Activated CD8-positive, alpha-beta memory T cell treated with anti-CD3 and anti-CD28 coated beads, Interleukin-2, amount 50 U/mL, for 24 hours (primary cell): ENCODE measurements at regions not wholly inside any gene's neighbourhood (a gene's known extent, or its start where the extent isn't known, plus 50 kb on each side); places are given as distances from the start of the nearest gene placed in this dataset.
"Not testable (repeated sequence)": the region's sequence is repeated elsewhere in the genome, so short reads cannot be mapped to it uniquely, and the experiment has no call there.

ENCODE experiments used
- DNase-seq: peaks from one replicate; pipeline ENCODE4 v3.0.0-alpha.2; 2020; ENCODE audit errors: extremely low read depth

DNA sequence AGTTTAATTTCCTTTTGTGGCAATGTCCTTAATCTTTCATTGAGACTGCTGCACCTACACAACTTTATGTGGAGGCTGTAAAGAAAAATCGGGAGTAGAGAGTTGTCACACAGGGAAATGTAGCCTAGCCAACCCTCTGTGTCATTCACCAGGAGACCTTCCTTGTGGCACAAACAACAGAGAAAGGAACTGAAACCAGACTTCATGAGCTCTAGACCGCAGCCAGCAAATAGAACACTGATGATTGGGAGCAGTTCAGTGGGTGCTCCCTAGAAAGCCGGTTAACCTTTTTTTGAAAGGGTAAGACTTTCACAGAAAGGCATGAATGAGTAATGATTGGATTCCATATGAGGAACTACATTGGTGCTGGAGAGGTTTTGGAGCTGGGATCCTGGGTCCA lies 1752.4 kb upstream of the CELF4 start:
- no peak for DNase-seq

DNA sequence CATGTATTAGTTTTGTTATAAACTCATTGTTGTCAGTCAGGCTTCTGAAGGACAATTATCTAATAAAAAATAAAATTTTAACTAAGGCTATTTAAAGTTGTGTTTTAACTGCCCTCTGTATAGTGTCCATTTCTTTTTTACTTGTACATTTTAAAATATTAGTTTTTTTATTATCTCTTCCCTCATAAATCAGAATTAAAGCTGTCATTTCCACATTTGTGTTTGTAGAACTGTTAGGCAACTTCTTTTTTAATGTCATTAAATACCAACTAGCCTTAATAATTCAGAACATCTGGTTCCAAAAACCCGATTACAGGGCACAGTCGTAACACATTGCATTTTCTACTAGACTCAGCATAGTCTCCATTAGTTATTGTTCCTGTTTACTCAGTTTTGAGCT lies 1749.0 kb upstream of the CELF4 start:
- DNase-seq: no peak

DNA sequence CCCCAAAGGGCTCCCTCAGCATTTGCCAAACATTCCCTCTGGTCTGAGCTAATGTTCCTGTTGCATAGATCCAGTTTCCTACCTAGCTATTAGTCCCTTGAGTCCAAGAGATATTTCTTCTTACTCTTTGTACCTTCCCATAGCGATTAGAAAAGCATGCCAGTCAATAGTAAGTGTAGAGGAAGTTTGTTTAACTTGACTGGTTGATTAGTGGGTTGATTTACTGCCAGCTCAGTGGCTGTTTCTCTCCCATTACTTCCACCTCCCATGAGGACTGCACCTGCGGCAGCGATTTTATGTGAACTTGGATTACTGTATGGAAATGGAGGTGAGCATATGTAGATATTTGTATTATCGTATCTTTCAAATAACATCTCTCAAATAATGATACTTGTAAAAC lies 1748.4 kb upstream of the CELF4 start:
- no peak for DNase-seq

DNA sequence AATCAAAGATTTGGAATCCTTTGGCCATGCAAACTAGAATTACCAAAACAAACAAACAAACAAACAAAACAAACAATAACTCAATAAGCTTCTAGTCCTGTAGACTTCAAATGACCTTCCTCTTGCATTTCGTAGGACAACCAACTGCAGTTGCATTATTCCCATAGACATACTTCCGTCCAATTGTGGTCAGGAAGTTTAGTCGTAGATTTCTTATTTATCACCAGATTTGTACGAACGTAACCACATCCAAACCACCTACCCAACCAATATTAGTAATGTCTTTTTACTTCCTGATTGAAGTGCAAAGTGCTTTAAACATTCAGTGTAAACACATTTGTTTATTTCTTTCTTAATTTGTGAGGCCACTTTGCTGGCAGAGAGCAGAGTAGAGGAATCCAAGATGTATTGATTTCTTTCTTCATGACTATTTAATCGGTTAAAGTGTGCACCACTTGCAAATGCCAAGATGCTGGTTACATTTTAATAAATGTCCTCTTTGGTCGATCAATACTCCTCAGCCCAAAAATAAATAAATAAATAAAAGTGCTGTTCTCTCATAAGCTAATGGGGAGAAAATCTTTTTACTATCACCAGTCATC lies 1745.6 kb upstream of the CELF4 start:
- DNase-seq: no peak

DNA sequence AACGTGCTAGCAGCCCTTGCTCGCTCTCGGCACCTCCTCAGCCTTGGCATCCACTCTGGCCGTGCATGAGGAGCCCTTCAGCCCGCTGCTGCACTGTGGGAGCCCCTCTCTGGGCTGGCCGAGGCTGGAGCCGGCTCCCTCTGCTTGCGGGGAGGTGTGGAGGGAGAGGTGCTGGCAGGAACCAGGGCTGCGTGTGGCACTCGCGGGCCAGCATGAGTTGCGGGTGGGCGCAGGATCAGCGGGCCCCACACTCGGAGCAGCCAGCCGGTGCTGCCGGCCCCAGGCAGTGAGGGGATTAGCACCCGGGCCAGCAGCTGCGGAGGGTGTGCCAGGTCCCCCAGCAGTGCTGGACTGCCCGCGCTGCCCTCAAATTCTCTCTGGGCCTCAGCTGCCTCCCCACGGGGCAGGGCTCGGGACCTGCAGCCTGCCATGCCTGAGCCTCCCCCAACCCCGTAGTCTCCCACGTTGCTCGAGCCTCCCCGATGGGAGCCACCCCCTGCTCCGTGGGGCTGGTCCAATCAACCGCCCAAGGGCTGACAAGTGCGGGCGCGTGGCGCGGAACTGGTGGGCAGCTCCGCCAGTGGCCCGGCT lies 1743.4 kb upstream of the CELF4 start:
- DNase-seq: not testable (repeated sequence)

DNA sequence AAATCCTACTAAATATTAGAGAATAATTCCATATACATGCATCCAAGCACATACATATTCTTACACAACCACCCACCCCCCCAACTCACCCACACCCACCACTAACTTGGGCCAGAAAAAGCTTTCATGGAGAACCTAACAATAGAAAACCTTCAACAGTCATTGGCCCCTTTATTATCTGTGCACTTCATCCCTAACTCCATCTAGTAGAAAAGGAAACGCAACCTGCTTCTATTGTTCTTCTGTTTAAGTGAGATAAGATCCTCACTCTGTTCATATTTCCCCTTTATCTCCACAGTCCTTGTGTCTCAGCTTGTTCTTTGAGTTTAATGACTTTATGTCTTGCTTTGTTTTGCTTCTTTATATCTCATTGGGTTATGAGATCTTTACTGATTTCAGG lies 1740.2 kb upstream of the CELF4 start:
- DNase-seq: no peak

DNA sequence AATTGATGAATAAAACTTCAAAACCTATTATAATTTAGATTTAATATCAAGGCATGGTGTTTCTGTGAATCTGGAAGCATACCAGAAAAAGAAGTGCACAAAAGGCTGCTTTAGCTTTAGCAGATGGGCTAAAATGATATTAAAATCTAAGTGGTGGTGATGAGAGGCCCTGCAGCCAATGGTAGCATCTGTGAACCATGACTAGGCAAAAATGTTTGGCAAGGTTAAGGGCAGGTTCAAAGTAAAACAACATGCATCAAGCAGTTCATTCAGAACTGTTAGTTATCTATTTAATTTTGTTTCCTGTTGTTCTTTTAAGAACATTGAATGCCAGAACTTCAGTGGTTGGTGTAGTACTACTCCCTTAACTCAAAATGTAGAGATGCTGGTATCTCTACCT lies 1736.9 kb upstream of the CELF4 start:
- no peak for DNase-seq

DNA sequence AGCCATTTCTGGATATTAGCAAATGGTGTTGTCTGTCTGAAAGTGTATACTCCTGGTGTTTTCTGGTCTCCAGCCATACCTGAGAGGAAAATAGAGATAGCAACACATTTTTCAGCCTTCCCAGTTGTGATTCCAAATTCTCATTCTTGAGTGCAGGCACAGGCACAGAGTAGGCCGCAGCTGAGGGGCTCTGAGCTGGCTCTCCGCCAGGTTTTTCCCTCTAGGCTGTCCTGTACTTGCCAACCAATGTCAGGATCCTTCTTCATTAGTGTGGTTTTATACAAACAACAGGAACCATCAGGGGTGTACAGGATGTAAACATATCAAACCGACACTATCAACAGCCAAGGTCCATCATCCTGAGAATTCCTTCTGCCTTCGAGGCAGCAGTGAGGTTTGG lies 1733.6 kb upstream of the CELF4 start:
- no peak for DNase-seq

DNA sequence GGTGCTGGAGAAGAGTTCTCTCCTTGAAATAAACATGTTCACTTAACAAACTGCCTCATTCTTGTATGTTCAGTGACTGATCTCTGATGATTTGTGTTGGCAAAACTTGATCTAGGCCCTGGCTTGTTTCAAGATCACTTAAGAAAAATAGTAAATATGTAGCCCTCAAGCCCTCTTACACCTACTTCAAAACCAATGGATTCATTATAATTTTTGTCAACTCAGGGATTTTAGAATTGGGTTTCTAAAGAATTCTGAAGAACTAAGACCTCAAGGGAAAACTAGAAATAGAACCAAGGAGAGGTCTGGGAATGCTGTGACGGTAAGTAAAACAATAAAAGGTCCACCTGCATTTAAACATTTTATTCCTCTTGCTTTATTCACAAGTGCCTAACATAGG lies 1731.6 kb upstream of the CELF4 start:
- DNase-seq: no peak

DNA sequence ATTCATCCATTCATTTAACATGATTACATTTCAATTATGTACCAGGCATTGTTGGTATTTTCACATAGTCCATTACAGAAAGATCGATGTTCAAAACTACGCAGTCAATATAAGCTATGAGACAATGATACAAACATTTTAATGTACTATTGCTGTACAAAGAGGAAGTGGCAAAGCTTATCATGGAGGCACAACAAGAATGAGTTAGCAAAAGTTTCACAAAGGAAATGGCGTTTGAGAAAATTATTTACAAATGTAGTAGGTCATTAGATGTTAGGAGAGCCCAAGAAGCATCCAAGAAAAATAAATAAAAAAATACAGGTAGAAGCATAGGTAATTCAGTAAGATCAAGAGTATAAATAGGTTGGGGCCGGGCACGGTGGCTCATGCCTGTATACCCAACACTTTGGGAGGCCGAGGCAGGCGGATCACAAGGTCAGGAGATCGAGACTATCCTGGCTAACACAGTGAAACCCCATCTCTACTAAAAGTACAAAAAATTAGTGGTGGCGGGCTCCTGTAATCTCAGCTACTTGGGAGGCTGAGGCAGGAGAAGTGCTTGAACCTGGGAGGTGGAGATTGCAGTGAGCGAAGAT lies 1730.8 kb upstream of the CELF4 start:
- no peak for DNase-seq

DNA sequence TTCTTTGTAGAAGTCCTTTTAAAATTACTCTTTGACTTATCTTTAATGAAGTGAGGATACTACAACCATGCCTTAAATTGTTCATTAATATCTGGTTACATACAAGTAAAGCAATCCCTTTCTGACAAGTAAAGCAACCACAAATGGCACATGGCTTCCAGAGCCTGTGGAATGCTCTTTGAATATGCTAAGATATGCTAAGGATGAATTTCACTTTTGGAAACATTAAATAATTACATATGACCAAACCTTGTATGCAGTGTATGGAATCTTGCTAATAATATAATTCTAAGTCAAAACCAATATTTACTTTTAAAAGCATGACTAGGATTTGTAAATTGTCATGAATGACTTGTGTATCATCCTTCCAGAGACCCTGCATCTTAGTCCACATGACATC lies 1711.2 kb upstream of the CELF4 start:
- no peak for DNase-seq

DNA sequence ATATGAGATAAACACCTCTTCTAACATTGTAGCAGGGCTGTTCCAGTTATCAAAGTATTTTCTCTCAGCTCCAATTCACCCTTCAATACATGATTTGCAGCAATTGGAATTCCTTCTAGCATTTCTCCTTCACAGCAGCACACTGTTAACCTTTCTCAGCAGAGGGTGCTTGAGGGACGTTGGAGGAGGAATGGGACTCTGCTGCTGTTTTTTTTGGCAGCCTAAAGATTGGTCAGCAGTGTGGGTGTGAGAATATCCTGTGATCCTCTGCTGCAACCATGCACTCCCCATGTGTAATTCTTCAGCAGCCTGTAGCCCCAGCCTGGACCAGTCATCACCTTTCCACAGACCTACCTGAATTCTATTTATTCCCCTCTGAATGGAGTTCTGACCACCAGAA lies 1708.9 kb upstream of the CELF4 start:
- DNase-seq: no peak

DNA sequence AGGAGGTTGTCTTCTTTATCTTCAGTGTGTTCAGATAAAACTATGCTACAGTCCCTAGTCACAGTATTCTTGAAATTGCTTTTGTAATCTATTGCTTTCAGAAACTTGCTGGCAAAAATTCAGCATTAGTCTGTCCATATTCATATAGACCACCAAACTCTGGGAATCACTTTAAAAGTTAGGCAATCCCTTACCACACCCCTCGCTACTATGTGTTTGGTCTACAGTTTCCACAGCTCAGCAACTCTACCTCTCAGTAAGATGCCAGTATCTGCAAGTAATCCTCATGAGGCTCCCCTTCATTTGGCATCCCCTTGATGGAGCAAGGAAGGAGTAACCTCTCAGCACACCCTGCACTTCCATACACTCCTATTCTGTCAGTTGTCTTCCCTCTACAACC lies 1706.6 kb upstream of the CELF4 start:
- DNase-seq: no peak

DNA sequence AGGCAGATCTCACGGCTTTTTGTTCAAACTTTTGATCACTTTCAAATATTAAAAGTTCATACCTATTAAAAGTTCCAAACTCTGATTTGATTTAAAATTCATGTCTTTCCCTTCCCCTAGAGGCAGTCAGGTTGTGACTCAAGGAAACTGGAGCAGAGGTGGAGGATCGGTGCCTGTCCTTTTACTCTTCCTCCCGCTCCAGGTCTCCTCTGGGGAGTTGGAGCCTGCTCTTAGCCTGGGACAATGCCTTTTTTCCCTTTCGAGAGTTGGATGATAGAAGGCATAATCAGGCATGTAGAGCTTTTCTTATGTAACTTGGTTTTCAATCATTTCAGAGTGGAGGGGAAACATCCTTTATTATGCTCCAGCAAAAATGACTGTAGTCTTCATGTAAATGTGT lies 1706.1 kb upstream of the CELF4 start:
- DNase-seq: no peak

DNA sequence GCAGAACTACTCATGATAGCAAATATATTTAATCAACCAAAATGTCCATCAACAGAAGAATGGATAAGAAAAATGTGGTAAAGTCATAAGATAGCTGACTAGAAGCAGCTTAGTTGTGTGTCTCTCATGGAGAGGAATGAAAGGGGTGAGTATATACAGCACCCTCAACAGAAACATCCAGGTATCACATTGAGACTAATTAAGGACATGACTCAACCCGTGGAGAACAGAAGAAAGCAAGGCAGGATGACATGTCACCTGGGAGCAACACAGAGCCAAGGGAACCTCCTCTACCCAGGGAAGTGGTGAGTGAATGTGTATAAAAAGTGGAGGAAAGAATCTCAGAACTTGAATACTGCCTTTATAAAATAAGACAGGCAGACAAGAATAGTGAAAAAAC lies 1695.0 kb upstream of the CELF4 start:
- no peak for DNase-seq

DNA sequence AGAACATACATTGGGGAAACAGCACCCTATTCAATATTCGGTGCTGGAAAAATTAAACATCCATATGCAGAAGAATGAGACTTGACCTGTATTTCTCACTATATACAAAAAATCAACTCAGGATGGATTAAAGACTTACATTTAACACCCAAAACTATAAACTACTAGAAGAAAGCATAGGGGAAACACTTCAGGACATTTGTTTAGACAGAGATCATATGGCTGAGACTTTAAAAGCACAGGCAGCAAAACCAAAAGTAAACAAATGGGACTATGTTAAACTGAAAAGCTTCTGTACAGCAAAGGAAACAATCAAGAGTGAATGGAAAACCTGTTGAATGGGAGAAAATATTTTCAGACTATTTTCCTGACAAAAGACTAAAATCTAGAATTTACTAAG lies 1694.1 kb upstream of the CELF4 start:
- DNase-seq: no peak

DNA sequence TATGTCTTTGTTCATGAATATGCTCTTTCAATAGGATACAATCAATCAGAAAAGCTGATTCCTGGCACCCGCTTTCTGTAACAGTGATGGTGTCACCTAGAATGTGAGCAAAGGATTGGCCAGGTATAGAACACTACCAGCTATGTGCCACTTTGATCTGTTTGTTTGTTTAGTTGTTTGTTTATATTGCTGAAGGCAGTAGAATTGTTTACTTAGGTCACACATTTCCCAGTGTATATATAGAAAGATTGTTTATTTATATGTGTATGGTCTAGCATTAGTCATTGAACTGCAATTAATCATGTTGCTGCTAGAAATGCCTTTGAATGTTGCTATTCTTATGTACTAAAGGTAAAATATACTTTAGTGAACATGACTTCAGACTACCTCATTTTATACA lies 1678.6 kb upstream of the CELF4 start:
- DNase-seq: no peak

DNA sequence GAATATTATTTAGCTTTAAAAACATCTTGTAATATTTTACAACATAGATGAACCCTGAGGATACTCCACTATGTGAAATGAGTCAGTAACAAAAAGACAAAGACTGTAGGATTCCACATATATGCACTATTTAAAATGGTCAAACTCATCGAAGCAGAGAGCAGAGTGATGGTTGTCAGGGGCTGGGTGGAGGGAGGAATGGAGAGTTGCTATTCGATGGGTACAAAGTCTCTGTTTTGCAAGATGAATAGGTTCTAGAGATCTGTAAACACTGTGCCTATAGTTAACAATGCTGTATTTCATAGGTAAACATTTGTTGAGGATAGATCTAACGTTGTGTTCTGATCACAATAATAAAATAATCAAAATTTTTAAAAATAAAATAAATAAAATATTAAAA lies 1675.9 kb upstream of the CELF4 start:
- DNase-seq: no peak

DNA sequence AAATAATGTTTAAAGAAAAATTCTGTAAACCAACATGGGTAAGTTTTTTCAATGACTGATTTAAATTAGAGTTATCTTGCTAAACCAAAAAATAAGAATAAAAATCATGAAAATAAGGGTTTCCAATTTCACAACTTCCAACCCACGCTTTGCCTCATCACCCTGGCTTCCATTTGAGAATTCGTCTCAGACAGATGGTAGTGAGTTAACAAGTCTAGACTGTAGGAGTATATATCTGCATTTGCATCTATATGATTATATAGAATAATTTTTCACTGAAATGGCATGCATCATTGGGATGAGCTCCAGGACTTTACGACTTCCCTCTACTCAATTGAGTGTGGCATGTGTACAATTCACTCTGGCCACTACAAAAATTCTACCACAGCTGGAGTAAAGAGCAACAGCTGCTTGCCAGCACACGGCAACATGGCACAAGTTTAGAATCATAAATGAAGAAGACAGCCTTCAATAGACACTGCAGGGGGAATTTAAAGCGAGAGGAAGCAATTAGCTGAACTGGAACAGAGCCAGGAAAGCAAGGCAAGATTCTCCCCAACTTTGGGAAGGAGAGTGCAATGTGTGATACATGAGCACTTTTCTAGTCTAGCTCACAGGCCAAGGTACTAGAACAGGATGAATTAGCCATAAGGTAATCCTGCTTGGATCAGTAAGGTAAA lies 1673.5 kb upstream of the CELF4 start:
- DNase-seq: no peak

DNA sequence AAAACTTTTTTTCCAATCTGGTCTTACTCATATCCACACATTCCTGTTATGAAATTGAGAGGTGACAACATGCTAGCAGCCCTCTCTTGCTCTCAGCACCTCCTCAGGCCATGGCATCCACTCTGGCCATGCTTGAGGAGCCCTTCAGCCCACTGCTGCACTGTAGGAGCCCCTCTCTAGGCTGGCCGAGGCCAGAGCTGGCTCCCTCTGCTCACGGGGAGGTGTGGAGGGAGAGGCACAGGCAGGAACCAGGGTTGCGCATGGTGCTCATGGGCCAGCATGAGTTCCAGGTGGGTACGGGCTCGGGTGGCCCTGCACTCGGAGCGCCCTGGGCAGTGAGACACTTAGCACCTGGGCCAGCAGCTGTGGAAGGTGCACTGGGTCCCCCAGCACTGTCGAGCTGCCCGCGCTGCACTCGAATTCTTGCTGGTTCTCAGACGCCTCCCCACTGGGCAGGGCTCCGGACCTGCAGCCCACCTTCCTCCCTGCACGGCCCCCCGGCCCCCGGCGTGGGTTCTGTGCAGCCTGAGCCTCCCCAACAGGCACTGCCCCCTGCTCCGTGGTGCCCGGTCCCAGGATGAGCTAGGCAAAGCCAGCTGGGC lies 1669.6 kb upstream of the CELF4 start:
- no peak for DNase-seq

DNA sequence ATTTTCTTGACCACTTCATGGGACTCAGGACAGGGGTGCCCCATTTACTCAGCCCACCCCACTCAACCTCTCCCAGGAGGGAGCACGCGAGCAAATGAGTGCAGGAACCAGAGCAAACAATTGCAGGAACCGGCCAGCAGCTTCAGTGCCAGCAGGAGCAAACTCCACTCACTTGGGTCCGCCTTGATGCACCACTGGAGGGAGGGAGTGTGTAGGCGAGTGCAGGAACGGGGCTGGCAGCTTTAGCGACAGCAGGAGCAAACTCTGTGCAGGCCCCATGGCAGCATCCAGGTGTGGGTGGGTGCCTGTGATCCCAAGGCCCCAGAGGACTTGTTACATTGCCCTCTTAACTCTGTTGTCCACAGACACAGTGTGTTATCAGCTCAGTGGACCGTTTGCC lies 1667.3 kb upstream of the CELF4 start:
- no peak for DNase-seq

DNA sequence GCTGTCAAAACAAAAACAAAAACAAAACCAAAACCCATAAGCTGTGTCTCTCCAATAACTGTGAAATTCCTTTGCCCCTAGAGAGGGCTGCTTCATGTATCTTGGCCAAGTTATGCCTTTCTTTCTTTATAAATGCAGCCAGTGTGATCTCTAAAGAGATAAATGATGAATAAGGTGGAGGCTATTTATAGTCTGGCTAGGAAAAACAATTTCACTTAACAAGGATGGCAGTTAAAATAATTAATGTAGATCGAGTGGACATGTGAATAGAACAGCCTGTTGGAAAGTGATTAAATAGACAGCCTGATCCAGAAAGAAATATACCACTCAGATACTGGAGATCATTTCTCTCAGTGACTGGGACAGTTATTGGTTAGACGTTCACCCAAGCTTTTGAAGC lies 1666.9 kb upstream of the CELF4 start:
- no peak for DNase-seq
